ENCODE measurements at regions not wholly inside any gene's neighbourhood (a gene's known extent, or its start where the extent isn't known, plus 50 kb on each side); places are given as distances from the start of the nearest gene placed in this dataset.
"Not testable (repeated sequence)": the region's sequence is repeated elsewhere in the genome, so short reads cannot be mapped to it uniquely, and the experiment has no call there.

DNA sequence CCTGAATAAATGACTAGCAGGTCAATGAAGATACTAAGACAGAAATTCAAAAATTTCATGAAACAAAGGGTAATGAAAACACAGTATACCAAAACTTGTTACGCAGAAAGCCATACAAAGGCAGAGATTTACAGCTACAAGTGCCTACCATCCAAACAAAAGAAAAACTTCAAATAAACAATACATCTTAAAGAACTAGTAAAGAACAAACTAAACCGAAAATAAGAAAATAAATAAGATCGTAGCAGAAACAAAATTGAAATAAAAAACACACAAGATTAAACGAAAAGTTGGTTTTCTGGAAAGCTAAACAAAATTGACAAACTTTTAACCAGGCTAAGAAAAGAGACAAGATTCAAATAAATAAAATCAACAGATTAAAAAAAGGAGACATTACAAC lies 51.5 kb downstream of the VPREB1 start:
- in situ Hi-C loops (cut with HindIII; ENCODE audit: low pct_ligation_motif_present, low sequenced_read_pairs); H3K27me3 ChIP-seq (replicated peaks); H3K36me3 ChIP-seq (replicated peaks); H3K27ac ChIP-seq; H3K4me3 ChIP-seq (ENCODE audit: low read depth, low read length); DNase-seq: not testable (repeated sequence)

DNA sequence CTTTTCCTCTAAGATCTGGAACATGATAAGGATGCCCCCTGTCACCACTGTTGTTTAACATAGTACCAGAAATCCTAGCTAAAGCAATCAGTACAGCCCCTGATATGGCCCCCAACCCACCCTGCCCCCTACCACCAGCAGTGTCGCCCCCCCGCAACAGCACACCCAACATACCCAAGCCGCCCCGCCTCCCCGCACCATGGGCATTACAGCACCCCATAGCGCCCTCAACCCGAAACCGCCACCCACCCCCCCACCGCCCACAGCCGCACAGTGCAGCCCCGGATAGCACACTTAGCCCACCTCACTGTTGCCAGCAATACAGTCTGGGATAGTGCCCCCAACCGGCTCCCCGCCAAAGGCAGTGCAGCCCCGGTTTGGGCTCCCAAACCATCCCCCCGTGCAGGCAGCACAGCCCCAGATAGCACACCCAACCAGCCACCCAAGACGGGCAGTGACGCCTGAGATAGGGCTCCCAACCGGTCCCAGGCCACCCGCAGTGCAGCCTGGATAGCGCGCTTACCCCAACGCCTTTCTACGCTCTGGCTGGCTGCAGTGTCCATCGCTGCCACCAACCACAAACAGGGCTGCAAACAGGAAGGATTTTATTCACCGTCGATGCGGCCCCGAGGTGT lies 52.7 kb downstream of the VPREB1 start:
- H3K27ac ChIP-seq: peak overlapping the region; percentile 14

DNA sequence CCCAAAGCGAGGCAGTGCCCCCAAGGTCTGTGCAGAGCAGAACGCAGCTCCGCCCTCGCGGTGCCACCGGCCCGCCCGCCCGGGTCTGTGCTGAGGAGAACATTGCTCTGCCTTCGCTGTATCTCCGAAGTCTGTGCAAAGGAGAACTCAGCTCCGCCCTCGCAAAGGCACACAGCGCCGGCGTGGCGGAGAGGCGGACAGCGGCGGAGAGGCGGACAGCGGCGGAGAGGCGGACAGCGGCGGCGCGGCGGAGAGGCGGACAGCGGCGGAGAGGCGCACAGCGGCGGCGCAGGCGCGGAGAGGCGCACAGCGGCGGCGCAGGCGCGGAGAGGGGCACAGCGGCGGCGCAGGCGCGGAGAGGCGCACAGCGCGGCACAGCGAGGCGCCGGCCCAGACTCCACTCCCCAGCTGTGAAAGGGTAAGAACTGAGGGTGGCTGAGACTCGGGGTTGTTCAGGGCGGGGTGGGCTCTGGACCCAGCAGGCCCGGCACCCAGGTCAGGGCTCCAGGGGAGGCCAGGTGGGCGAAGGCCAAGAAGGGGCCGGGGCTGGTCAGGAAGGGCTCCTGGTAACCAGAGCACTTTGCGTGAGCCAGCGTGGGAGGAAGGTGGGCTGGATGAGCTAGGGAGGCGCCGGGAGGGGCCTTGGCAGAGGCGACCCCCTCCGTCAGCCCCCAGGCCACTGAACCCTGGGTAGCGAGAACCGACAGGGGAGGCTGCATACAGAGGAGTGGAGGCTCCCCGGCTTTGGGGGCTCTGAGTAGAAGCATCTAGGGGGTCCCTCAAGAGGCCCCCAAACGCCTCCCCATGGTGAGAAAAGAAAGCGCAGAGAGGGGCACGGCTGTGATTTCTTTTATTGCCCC lies 53.4 kb downstream of the VPREB1 start:
- DNase-seq: peak; percentile 18
- Histone ChIP-seq H3K4me3 (ENCODE audit: low read depth, low read length) (peak overlapping the region; percentile 70), H3K27ac (peak overlapping the region; percentile 53)
- H3K36me3 ChIP-seq (replicated peaks); H3K27me3 ChIP-seq (replicated peaks); in situ Hi-C loops (cut with HindIII; ENCODE audit: low pct_ligation_motif_present, low sequenced_read_pairs): not testable (repeated sequence)
- TF ChIP-seq, protein P1, sequence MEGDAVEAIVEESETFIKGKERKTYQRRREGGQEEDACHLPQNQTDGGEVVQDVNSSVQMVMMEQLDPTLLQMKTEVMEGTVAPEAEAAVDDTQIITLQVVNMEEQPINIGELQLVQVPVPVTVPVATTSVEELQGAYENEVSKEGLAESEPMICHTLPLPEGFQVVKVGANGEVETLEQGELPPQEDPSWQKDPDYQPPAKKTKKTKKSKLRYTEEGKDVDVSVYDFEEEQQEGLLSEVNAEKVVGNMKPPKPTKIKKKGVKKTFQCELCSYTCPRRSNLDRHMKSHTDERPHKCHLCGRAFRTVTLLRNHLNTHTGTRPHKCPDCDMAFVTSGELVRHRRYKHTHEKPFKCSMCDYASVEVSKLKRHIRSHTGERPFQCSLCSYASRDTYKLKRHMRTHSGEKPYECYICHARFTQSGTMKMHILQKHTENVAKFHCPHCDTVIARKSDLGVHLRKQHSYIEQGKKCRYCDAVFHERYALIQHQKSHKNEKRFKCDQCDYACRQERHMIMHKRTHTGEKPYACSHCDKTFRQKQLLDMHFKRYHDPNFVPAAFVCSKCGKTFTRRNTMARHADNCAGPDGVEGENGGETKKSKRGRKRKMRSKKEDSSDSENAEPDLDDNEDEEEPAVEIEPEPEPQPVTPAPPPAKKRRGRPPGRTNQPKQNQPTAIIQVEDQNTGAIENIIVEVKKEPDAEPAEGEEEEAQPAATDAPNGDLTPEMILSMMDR (IDR thresholded peaks at IDR 0.05; ENCODE audit: low read depth, low read length, missing control alignments): peak; percentile 55

More for the DNA sequence above, 52.7 kb downstream of the VPREB1 start:
- in situ Hi-C loops (cut with HindIII; ENCODE audit: low pct_ligation_motif_present, low sequenced_read_pairs); H3K27me3 ChIP-seq (replicated peaks); DNase-seq; H3K36me3 ChIP-seq (replicated peaks): not testable (repeated sequence)
- H3K4me3 ChIP-seq (ENCODE audit: low read depth, low read length): peak overlapping the region; percentile 66

DNA sequence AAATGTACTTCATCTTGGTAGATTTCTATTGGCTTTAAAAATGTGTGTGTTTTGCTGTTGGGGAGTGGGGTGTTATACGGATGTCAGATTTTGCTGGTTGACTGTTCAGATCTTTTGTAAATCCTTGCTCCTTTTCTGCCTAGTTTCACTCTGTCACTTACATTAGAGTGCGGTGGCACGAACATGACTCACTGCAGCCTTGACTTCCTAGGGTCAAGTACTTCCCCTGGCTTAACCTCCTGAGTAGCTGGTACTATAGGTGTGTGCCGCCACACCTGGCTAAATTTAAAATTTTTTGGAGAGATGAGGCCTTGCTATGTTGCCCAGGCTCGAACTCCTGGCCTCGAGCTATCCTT lies 54.0 kb downstream of the VPREB1 start:
- H3K27me3 ChIP-seq (replicated peaks); DNase-seq; H3K27ac ChIP-seq; in situ Hi-C loops (cut with HindIII; ENCODE audit: low pct_ligation_motif_present, low sequenced_read_pairs); H3K36me3 ChIP-seq (replicated peaks): not testable (repeated sequence)
- peak overlapping the region; percentile 70 for H3K4me3 ChIP-seq (ENCODE audit: low read depth, low read length)

DNA sequence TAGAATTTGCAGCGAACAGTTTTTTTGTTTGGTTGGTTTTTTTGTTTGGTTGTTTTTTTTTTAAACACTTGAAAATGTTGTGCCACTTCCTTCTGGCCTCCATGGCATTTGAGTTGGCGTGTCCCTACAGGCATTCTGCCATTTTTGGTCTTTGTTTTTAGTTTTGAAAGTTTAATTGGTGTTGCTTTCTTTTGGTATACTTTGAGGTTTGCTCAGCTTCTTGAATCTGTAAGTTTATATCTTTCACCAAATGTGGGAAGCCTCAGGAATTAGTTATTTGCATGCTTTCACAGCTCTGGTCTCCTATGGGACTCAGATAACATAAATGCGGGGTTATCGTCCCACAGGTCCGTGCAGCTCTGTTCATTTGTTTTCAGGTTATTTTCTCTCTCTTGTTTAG lies 55.9 kb downstream of the VPREB1 start:
- in situ Hi-C loops (cut with HindIII; ENCODE audit: low pct_ligation_motif_present, low sequenced_read_pairs): not testable (repeated sequence)

DNA sequence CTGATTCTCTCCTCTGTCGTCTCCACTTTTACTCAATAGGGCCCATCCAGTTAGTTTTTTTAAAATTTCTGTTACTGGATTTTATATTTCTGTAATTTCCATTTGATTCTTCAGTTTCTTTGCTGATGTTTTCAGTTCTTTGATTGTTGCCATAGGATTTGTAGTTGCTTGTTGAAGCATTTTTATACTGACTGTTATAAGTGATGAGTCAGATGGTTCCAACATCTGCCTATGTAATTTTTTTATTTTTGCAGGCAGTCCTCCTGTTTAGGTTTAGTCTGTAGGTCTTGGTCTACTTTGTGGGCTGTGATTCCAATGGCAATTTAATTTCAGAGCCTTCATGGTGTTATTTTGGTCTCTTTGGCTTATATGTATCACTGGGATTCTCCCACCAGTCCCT lies 56.4 kb downstream of the VPREB1 start:
- DNase-seq; H3K27ac ChIP-seq; H3K27me3 ChIP-seq (replicated peaks); H3K4me3 ChIP-seq (ENCODE audit: low read depth, low read length); in situ Hi-C loops (cut with HindIII; ENCODE audit: low pct_ligation_motif_present, low sequenced_read_pairs): not testable (repeated sequence)
- peaks cover 11% of the 10 kb centered on the region for H3K36me3 ChIP-seq (replicated peaks)

More for the DNA sequence above, 55.9 kb downstream of the VPREB1 start:
- not testable (repeated sequence) for DNase-seq; H3K27ac ChIP-seq; H3K36me3 ChIP-seq (replicated peaks); H3K27me3 ChIP-seq (replicated peaks); H3K4me3 ChIP-seq (ENCODE audit: low read depth, low read length)

DNA sequence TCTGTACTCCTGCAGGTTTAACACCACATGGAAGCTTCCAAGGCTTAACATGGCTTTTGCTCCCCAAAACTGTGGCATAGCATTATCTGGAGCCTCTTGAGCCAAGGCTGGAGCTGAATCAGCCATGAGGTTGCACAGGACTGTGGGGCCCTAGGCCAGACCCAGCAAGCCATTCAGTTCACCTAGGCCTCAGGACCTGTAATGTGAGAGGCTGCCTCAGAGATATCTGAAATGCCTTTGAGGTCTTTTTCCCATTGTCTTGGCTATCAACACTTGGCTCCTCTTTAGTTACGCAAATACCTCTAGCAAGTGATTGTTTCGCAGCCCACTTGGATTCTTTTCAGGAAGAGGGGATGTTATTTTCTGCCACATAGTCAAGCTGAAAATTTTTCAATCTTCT lies 72.0 kb downstream of the VPREB1 start:
- H3K4me3 ChIP-seq (ENCODE audit: low read depth, low read length): no peak overlapping the region
- DNase-seq: no peak
- H3K27me3 ChIP-seq (replicated peaks): no peaks in the 10 kb centered on the region
- in situ Hi-C loops (cut with HindIII; ENCODE audit: low pct_ligation_motif_present, low sequenced_read_pairs): no loop called here
- no peak overlapping the region for H3K27ac ChIP-seq
- peaks cover 18% of the 10 kb centered on the region for H3K36me3 ChIP-seq (replicated peaks)
- TF ChIP-seq, protein P1 (IDR thresholded peaks at IDR 0.05; ENCODE audit: low read depth, low read length, missing control alignments): no peak

DNA sequence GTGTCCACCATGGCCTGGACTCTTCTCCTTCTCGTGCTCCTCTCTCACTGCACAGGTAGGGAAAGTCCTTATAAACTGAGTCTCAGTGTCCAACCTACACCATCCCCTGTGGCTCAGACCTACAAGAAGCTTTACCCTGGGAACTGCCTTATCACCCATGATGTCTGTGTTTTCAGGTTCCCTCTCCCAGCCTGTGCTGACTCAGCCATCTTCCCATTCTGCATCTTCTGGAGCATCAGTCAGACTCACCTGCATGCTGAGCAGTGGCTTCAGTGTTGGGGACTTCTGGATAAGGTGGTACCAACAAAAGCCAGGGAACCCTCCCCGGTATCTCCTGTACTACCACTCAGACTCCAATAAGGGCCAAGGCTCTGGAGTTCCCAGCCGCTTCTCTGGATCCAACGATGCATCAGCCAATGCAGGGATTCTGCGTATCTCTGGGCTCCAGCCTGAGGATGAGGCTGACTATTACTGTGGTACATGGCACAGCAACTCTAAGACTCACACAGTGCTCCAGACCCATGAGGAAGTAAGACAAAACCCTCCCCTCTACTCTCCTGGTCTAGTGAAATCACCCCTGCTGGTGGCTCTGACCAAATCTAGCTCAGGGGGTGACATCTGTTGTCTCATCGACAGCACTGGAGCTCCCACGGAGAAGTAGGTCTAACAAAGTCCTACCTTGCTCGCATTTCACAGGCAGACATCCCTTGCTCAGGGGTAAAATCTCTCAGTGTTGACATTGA lies 74.3 kb downstream of the VPREB1 start:
- no peak overlapping the region for H3K27ac ChIP-seq
- in situ Hi-C loops (cut with HindIII; ENCODE audit: low pct_ligation_motif_present, low sequenced_read_pairs): no loop called here
- H3K4me3 ChIP-seq (ENCODE audit: low read depth, low read length): no peak overlapping the region
- H3K36me3 ChIP-seq (replicated peaks): peaks cover 22% of the 10 kb centered on the region
- no peaks in the 10 kb centered on the region for H3K27me3 ChIP-seq (replicated peaks)
- TF ChIP-seq, protein P1 (IDR thresholded peaks at IDR 0.05; ENCODE audit: low read depth, low read length, missing control alignments): no peak
- DNase-seq: no peak
